Pons (tissue), 1 donor: ENCODE measurements at regions not wholly inside any gene's neighbourhood (a gene's known extent, or its start where the extent isn't known, plus 50 kb on each side); places are given as distances from the start of the nearest gene placed in this dataset.

ENCODE experiments used
- DNase-seq: peaks from one replicate; pipeline ENCODE4 v3.0.0-alpha.2; 2016; ENCODE audit warnings: low spot score

DNA sequence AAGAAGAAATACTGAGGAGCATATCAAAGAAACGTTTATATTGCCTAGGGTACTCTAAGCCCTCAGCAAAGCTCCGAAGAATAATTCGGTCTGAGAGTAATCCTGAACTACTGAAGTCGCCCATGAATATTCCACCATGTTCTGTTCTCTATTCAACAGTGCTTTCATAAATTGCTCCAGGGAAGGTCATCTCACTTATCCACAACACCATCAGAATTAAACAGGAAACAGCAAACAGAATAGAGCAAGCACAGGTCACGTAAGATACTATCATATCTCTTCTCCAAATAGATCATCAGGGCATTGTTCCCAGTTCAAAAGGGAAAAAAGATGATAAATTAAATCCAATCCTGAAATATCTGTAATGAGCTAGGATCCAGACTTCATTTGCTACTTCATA is 325.6 kb downstream of the DEPDC1B start:
- DNase-seq = no peak

DNA sequence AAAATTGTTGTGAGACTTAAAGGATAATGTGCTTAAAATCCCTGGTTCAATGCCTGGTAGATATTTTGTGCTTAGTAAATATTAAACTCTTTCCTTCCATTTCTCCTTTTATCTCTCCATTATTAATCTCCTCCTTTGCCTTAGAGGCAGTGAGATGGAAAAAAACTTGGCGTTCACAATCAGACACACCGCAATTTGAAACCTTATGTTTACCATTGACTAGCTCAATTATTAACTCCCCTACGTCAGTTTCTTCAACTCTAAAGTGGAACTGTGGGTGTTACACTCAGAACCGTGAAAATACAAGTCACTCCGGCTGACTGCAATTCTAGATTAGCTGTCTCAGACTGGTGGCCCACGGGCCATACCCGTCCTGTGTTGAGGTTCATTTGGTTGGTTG is 327.2 kb downstream of the DEPDC1B start:
- DNase-seq = no peak

DNA sequence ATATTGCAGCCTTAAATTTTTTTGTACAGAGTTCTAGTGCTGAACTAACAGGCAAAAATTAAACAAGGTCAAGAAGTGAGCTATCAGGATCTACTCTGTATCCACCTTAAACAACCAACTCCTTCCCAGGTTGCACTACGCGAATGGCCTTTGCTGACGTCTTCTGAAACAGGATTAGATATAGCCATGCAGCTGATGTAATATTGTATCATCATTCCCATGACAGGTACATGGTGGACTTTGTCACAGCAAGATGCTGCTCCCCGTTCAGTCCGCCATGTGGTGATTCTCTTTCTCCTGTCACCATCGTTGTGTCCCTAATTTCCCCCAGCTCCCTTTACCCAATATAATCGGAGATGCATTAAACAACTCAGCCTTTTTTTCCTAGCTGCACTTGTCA is 328.9 kb downstream of the DEPDC1B start:
- no peak for DNase-seq

DNA sequence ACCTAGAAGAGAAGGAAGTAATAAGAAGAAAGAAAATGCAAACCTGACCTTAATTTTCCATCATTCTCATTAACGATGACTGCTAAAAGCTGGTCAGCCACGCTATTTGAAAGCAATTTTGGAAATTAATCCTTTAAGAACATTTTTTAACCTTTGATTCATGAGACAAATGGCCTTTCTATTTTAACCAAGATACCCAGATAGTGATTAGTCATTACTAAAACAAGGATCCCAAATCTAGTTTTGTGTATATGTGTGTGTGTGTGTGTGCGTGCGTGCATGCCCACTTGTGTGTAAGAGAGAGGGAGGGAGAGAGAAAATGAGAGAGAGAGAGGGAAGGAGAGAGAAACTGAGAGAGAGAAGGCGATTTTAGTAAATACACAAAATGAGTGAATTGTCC is 329.5 kb downstream of the DEPDC1B start:
- no peak for DNase-seq

DNA sequence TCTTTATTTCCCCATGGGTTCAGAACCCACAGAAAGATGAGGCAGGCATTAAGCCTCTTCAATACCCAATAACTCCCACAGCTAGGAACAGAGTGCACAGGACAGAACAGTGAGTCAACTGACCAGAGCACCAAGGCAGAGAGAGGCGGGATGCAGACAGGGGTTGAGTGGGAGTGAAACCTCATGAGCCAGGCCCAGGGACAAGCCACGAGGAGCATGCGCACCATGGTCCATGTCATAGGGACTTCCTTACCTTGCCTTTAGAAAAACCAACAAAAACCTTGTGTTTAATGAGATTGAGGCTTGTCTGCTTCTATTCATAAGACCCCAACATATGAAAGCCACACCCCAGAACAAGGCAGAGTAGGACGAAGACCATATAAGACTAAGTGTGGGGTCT is 330.6 kb downstream of the DEPDC1B start:
- DNase-seq = no peak

DNA sequence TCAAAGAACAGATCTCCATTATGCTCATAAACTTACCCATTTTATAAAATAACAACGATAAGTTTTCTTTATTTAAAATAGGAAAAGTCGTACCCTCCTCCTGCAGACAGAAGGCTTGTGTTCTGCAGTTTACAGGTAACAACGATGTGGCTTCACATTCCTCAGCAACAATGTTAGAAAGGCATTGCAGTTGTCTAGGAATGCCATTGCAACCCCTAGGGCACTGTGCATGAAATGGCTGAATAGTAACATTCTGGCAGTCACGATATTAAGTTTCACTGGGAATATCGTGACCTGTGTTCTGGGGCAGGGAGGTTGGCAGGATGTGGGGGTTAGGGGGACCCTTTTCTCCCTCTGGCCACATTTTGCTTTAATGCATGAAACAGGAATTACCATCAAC is 331.9 kb downstream of the DEPDC1B start:
- DNase-seq = no peak

DNA sequence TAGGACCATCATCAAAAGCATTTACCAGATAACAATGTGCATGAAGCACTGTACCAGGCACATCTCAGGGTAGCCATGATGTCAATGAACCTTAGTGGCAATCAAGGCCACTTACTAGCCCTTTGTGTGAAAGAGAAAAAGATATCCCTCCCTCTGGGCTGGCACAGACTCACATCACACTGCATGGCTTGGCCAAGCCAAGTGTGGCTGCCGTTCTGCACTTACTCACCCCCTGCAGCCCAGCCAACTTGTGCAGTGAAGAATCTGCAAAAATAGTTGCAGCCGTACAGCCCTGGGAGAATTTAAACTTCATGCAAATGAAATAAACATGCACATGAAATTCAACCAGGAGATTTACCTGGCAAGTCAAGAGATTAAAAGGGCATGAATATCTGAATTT is 333.5 kb downstream of the DEPDC1B start:
- DNase-seq = no peak

DNA sequence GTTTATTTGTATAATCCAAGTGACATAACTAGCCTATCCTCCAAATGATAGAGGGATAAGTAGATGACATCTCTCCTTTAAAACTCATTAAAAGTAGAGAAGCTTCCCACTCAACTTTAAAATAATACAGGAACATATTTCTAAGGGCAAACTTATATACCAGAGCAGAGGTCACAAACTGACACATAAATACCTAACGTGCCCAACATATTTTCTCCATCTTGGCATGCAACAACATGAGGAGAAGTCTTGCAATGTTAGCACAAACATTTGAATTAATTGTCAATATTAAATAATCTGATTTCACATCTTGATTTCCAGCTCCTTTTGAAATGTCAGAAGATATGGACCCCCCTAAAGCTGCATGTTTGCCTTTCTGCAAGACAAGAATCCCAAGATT is 335.0 kb downstream of the DEPDC1B start:
- no peak for DNase-seq

DNA sequence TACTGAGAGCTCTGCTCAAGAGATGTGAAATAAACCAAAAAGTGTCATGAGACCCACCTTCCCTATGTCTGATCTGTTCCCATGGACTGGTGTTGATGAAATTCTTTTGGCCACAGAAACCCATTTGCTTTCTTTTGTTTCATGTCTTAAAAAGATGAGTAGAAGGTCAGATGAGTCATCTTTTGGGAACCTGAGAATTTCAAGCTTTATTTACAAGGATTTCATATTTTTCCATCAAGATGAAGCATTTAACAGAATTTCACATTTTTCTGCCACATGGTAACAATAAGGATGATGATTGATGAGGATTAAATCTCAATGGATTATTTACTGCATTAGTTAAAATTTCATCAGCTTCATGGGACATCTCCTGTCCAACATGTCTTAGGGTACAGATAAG is 337.8 kb downstream of the DEPDC1B start:
- DNase-seq = no peak

DNA sequence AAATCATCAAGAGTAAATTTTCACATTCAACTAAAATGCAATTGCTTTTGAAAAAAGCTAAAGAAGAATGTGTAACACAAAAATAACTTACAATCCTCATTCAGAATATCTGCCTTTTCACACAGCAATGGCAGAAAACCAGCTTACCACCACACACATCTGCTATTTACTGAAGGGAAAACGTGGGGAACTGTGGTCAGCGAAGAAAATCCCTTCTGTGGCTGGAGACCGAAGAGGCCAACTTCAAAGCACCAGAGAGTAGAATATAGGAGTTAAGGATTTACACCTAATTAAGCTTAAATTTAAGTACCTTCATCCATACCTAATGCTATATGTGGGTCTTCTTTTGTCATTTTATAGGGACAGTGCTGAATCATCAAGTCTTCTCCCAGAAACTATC is 339.6 kb downstream of the DEPDC1B start:
- no peak for DNase-seq

DNA sequence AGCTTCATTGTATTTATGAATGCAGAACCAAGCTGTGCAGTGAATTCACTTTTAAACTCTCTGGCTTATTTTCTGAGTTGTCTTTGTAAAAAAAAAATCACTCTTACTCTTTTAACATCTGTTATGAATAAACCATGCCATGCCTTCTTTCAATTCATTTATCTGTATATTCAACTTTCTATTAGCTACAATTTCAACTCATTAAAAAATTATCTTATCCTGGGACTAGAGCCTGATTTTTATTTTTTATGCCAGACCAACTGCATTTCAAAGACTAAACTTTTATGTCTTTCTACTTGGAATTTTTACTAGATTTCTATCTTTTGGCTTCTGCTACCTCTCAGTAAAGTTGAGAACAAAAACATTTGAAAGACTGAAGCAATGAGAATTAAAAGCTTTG is 342.7 kb downstream of the DEPDC1B start:
- DNase-seq = no peak

DNA sequence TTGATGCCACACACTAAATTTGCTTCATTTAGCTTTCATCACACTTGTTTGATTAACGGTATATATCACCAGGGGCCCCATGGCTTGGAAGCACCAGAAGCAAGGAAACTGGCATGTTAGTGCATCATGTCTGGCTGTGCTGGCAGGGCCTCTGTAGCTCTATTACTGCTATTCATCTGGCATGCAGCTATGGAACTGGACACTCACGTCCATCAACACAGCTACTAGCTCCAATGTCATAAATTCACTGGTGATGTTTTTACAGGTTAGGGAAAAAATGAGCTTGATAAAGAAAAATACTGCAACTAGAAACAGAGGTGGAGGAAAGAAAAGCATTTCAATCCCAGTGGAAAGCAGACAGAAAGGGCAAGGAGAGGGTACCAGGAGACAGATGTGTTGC is 343.2 kb downstream of the DEPDC1B start:
- no peak for DNase-seq

DNA sequence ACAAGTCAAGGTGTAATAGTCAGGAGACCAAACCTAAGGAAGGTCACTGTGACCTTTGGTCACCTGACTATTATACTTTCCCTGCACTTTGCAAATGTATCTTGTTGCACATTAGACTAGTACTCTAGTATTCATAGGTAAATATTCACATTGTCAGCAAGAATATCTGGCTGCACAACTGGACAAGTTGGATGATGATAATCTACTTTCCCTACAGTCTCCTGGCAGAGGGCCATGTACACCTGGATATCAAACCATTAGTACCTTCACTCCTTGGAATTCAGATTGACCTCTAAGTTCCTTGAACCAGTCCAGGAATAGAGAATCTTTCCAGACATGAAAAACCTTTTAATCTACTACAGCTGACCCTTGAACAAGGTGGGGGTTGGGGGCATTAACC is 344.8 kb downstream of the DEPDC1B start:
- DNase-seq = no peak

DNA sequence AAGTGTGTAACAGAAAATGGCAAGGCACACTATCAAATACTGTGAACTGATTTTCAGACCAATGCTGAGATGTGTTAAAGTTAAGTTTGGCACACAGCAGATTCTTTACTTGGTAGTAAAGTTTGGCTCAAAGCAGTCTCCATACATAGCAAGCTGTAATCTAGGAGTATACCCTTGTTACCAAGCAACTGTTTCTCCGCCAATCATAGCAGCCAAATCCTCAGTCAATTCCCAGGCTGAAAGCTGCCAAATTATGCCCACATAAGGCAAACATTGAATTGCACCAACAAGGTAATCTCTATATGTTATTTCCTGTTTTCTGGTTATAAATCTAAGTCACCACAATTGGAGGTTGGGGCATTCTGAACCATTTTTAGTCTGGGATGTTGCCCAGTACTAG is 345.7 kb downstream of the DEPDC1B start:
- no peak for DNase-seq

DNA sequence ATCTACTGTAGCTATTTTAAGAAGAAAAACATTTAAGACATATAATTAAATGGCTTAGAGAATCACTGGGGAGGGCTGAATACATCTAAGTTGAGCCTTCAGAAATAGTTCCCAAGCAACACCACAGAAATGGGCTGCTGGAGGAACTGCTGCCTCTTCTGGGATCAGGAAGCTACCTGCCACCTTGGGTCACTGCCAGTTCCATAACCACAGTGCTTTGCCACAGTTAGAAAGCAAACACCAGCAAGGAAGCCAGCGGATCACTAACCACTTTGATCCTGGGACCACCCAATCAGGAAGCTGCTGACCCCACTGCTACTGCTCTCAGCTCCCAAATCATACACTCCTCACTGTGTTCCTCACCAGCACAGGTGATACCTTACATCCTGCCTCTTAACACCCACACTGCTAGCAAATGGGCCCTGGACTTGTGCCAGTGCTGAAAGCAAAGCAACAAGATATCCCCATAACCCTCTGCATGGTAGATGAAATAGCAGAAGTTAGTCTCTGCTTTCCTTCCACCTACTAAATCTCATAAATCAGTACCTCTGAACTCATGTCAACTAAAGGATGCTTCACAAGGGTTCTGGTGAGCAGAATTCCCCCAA is 346.9 kb downstream of the DEPDC1B start:
- DNase-seq = no peak

DNA sequence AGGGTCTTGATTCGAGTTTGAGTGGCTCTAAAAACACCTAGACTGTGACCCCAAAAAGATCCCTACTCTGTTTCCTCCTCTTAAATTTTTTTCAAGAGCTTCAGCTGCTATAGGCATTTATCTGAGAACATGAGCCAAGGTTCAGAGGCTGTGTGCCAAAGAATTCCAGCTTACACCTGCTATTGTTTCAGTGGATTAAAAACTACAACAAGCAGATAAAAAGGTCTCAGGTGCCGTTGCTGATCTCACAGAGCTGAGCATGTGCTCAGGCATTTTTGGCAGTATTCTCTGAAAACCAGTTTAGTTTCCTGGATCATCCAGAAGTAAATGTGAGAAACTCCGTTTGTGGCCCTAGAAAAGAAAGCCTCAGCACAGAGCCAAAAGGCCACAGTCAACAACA is 349.2 kb downstream of the DEPDC1B start:
- no peak for DNase-seq

DNA sequence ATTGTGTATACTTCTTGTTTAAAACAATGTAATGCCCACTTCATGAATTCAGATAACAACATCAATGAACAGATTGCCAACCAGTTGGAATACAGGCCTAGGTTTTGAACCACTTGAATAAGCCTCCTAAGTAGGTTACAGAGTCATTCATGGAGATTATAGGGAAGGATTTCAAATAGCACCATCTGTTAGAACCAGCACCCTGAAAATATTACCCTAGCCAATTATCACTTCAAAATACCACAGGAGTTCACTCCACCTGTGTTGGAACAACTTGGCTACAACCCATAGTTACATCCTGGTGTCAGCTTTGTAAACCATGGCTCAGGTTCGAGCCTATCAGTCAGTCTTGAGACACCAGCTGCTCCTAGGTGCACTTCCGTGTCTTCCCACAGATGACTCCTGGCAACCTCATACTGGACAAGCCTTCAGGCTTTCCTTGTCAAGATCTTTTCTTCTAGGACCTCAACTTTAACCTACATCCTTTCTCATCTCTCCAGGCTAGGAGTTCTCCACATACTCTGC is 350.0 kb downstream of the DEPDC1B start:
- DNase-seq = no peak

DNA sequence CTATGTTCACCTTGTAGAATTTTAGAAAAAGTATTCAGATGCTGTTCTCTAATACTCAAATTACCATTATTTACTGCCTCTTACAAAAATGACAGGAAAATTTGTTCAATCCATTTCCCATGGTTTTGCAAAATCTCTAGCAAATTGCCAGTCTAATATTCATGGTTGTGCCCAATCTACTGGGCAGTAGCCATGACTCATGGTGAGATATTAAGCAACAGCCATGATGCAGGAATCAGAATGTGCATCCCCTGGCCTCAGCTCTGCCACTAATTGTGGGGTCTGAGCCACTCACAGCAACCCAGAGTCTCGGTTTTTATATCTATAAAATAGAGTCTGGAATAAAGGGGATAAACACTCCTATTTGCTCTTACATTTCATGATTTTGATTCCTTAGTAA is 353.6 kb downstream of the DEPDC1B start:
- no peak for DNase-seq

DNA sequence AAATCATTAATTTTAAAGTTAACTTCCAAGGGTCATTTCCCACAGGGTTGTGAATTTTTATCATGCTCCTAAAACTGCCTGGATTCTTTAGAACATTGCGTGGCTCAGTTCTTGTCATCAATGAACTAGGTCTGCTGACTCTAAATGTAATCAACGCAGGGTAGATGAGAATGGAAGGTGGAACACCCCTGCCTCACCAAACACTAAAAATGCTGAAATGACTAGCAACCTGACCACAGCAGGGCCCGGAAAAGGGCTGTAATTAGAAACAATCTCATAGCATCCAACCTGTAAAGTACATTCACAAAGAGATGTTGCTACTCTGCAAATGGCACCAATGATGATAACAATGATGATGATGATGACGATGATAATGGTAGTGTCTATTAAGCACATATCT is 356.9 kb downstream of the DEPDC1B start:
- no peak for DNase-seq

DNA sequence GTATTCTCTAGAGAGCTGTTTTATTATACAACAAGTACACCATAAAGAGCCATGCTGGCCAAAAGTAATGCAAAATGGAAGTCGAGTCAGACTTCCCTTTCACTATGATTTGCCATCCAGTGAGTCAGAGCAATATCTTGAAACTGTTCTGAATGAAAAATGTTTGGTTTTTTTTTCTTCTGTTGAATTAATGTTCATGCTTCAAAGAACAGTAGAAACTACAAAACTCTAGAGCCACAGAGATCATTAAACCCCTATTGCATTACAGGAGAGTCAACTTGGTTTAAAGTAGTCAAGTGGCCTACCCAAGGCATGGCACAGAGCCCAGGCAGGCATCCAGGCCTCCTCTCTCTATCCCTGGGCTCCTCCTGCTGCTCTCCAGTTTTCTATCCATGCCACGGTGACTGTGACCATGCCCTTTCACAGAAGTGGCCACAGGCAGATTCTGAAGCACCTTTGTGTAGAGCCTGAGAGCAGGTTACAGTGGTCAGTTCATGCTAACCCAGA is 358.9 kb downstream of the DEPDC1B start:
- no peak for DNase-seq

DNA sequence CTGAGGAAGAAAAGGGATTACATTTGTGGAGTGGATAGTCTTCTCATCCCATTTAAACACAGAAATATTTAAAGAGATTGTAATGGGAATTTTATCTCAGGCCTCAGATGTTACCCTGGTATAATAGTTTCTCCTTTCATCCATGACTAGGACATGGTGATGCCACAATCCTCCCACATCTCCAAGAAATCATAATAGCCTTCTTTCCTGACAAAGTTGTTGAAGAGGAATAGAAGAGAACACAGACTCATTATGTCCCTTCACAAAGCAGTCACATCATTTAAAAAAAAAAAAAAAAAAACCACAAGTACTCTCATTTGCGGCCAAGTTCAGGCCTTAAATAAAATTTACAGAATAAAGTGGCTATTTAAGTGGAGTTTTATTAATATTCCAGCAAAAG is 359.6 kb downstream of the DEPDC1B start:
- DNase-seq = peak; percentile 42

DNA sequence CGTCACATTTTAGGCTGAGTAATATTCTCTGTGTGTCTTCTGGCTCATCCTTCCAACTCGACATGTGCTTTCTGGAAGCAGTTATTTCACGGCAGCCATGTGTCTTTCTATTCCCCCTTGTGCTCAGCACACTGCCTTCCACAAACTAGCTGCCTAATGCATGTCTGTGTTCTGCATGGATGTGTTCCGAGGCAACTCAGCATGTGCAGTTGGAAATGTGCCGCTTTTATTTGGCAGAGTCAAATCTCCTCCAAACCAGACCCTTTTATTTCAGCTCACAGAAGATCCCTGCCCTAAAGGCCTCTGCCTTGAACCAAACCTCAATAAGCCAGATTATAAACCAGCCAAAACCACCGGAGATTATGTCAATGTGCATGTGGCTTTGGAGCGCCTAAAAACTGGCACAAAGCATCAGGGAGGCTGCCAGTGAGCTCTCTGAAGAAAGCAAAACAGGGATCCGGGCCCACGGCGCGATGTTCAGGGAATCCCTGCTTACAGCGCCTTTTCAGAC is 360.2 kb downstream of the DEPDC1B start:
- peak; percentile 75 for DNase-seq

DNA sequence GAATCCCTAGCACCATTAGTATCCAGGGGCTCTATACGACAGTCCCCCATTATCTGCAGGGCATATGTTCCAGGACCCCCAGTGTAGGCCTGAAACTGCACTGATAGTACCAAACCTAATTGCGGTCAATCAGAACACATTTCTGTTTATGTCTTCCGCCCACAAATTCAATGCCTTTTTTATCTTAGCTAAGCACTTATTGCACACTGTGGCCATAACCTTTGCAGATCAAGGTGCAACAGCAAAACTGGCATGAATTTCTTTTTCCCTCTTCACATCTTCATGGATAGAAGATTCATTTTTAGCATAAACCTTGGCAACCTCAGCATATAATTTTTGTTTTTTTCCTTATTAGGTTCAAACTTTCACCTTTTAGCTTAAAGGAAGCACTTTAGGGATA is 361.1 kb downstream of the DEPDC1B start:
- no peak for DNase-seq

DNA sequence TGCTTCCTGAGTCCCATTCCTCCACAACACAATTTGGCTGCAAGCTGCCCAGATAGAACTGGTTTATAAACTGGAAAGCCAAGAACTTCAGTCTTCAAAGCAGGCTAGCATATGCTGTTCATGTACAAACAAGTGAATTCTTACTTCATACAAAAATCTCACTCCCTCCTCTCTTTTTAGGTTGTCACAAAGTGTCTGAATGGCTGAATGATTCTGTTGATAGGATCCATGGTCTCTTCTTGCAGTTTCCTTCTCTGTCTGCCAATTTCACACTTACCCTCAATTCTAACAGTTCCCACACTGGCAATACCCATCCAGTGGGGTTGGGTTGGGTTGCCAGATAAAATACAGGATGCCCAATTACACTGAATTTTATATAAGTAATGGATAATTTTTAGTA is 363.5 kb downstream of the DEPDC1B start:
- no peak for DNase-seq
